Spleen (tissue), 11 donors: ENCODE measurements at regions not wholly inside any gene's neighbourhood (a gene's known extent, or its start where the extent isn't known, plus 50 kb on each side); places are given as distances from the start of the nearest gene placed in this dataset.
"Not testable (repeated sequence)": the region's sequence is repeated elsewhere in the genome, so short reads cannot be mapped to it uniquely, and the experiment has no call there.

Source experiments
- DNase-seq: peaks from one replicate; pipeline ENCODE4 v3.0.0-alpha.2; 2020
- H3K27ac ChIP-seq, 8 donors: fragments of 200-600 bp; sonication (generic) in 7 of 8; 1 replicate in 4 of 8; 2 replicates in 4 of 8; pipeline versions ENCODE4 v1.5.0 to v1.8.0; 2016 to 2021; ENCODE audit warnings: inconsistent platforms in 4 of 8, mild to moderate bottlenecking in 4 of 8, moderate library complexity in 1 of 8
- H3K27me3 ChIP-seq, 7 donors: fragments of 200-600 bp; sonication (generic) in 6 of 7; replicated peaks in 1 of 7; 1 replicate in 4 of 7; 2 replicates in 3 of 7; pipeline versions ENCODE4 v1.5.0 to v1.8.0; 2016 to 2021; ENCODE audit warnings: inconsistent platforms in 3 of 7, mild to moderate bottlenecking in 1 of 7
- H3K36me3 ChIP-seq, 6 donors: fragments of 200-600 bp; sonication (generic) in 5 of 6; 1 replicate in 4 of 6; 2 replicates in 2 of 6; pipeline versions ENCODE4 v1.5.0 to v1.8.0; 2016 to 2021; ENCODE audit warnings: inconsistent platforms in 2 of 6
- H3K4me1 ChIP-seq, 6 donors: fragments of 200-600 bp; sonication (generic) in 5 of 6; 1 replicate in 3 of 6; 2 replicates in 3 of 6; pipeline versions ENCODE4 v1.5.0 to v1.8.0; 2016 to 2021; ENCODE audit warnings: inconsistent platforms in 3 of 6
- H3K4me3 ChIP-seq, 8 donors: fragments of 200-600 bp; sonication (generic) in 7 of 8; 1 replicate in 4 of 8; 2 replicates in 4 of 8; pipeline versions ENCODE4 v1.5.0 to v1.8.0; 2016 to 2021; ENCODE audit warnings: inconsistent platforms in 4 of 8, mild to moderate bottlenecking in 4 of 8, moderate library complexity in 2 of 8
- H3K9me3 ChIP-seq, 8 donors: fragments of 200-600 bp; sonication (generic) in 7 of 8; 1 replicate in 4 of 8; 2 replicates in 4 of 8; pipeline versions ENCODE4 v1.5.0 to v1.8.0; 2016 to 2021; ENCODE audit warnings: inconsistent platforms in 4 of 8
- CTCF ChIP-seq, 11 experiments: fragments of 200-600 bp in 7 of 11; fragments of 450-650 bp in 4 of 11; sonication (generic) in 4 of 11; IDR thresholded peaks in 8 of 11; conservative IDR thresholded peaks in 3 of 11; 1 replicate in 7 of 11; 2 replicates in 4 of 11; pipeline versions ENCODE4 v1.4.0 to v1.8.0; 2016 to 2021; ENCODE audit warnings: antibody characterized with exemption in 11 of 11, inconsistent platforms in 4 of 11, mild to moderate bottlenecking in 1 of 11
- POLR2A ChIP-seq, 3 donors: fragments of 450-650 bp; IDR thresholded peaks; one replicate each; pipeline ENCODE4 v1.5.1; 2017; ENCODE audit warnings: antibody characterized with exemption in 3 of 3, mild to moderate bottlenecking in 1 of 3
- POLR2AphosphoS5 ChIP-seq, 3 donors: sonication (generic); formaldehyde crosslinking; IDR thresholded peaks; one replicate each; pipeline ENCODE4 v1.5.1; 2017; ENCODE audit warnings: antibody characterized with exemption in 3 of 3
- WGBS, 5 donors: extraction: QIAGEN DNeasy Blood & Tissue Kit in 3 of 5; methylation state at CpG; one replicate each; pipeline versions ENCODE4 v1.1.5 to v1.1.7; 2013 to 2018; 5-methylcytosine and 5-hydroxymethylcytosine counted together
- intact Hi-C: fragments of 100-400 bp; cut with DNase I; formaldehyde crosslinking; loops from one replicate; pipeline ENCODE4 v1.15.0; 2023; ENCODE audit warnings: low total_unique reads
- donor health status: healthy with polysubstance abuse.
- donor health status: DM: no; HTN: no; CAD: no; lungs with moderate emphysema.
- donor health status: DM: no; HTN: no; CAD: no.
- donor health status: Bipolar disorder and iron deficiency.
- donor health status: healthy.
- donor health status: DM: no; HTN: no; CAD: no.
- donor health status: DM: yes; HTN: yes; CAD: no.

- TF ChIP-seq POLR2AphosphoS5 (IDR thresholded peaks at IDR 0.05) (no peak), CTCF (IDR thresholded peaks at IDR 0.05 in 8 of 11, conservative IDR thresholded peaks at IDR 0.05 in 3 of 11) (no peak), POLR2A (IDR thresholded peaks at IDR 0.05) (no peak)
- intact Hi-C loops: no loop called here
- Histone ChIP-seq H3K9me3 (no peaks in the 10 kb centered on the region), H3K4me3 (no peak overlapping the region), H3K36me3 (no peaks in the 10 kb centered on the region), H3K27me3 (no peaks in the 10 kb centered on the region), H3K4me1 (no peaks in the 10 kb centered on the region), H3K27ac (no peak overlapping the region)
- DNase-seq: no peak
- WGBS, 5 donors: 64 to 81% (median 72%) methylated on average over 5 of the region's 5 CpGs
These were observed 244.2 kb upstream of the ACVR2A start for GRCh38 chr2:147600646-147601045.

- no peak for DNase-seq
These were observed 244.6 kb upstream of the ACVR2A start for GRCh38 chr2:147600223-147600622.

GRCh38 chr2:147595200-147595599 lies 249.6 kb upstream of the ACVR2A start:
- H3K27me3 ChIP-seq: no peaks in the 10 kb centered on the region
- H3K9me3 ChIP-seq: peaks cover 0 to 16% (median 10%) of the 10 kb centered on the region in 8 donors
- no peak overlapping the region for H3K4me3 ChIP-seq
- no peak for DNase-seq
- no peaks in the 10 kb centered on the region for H3K4me1 ChIP-seq
- TF ChIP-seq POLR2A (IDR thresholded peaks at IDR 0.05) (no peak), CTCF (IDR thresholded peaks at IDR 0.05 in 8 of 11, conservative IDR thresholded peaks at IDR 0.05 in 3 of 11) (no peak), POLR2AphosphoS5 (IDR thresholded peaks at IDR 0.05) (no peak)
- no peaks in the 10 kb centered on the region for H3K36me3 ChIP-seq
- intact Hi-C loops: no loop called here
- 75 to 81% (median 80%) methylated on average over 4 of the region's 4 CpGs for WGBS, 5 donors
- no peak overlapping the region for H3K27ac ChIP-seq

More at GRCh38 chr2:147600223-147600622, 244.6 kb upstream of the ACVR2A start:
- WGBS, 5 donors: 77 to 89% (median 80%) methylated on average over 7 of the region's 7 CpGs
- Histone ChIP-seq H3K4me3 (no peak overlapping the region), H3K27ac (no peak overlapping the region), H3K36me3 (no peaks in the 10 kb centered on the region), H3K9me3 (no peaks in the 10 kb centered on the region), H3K4me1 (no peaks in the 10 kb centered on the region), H3K27me3 (no peaks in the 10 kb centered on the region)
- intact Hi-C loops: no loop called here
- TF ChIP-seq POLR2AphosphoS5 (IDR thresholded peaks at IDR 0.05) (no peak), CTCF (IDR thresholded peaks at IDR 0.05 in 8 of 11, conservative IDR thresholded peaks at IDR 0.05 in 3 of 11) (no peak), POLR2A (IDR thresholded peaks at IDR 0.05) (no peak)

GRCh38 chr2:147594038-147594437 lies 250.8 kb upstream of the ACVR2A start:
- DNase-seq: no peak
- Histone ChIP-seq H3K4me1 (no peaks in the 10 kb centered on the region), H3K36me3 (no peaks in the 10 kb centered on the region), H3K27me3 (no peaks in the 10 kb centered on the region), H3K4me3 (no peak overlapping the region), H3K9me3 (peaks cover 0 to 16% (median 10%) of the 10 kb centered on the region in 8 donors), H3K27ac (no peak overlapping the region)
- WGBS, 5 donors: 82 to 90% (median 85%) methylated on average over 3 of the region's 3 CpGs
- no peak for TF ChIP-seq POLR2AphosphoS5 (IDR thresholded peaks at IDR 0.05)
- no peak for TF ChIP-seq CTCF (IDR thresholded peaks at IDR 0.05 in 8 of 11, conservative IDR thresholded peaks at IDR 0.05 in 3 of 11)
- no peak for TF ChIP-seq POLR2A (IDR thresholded peaks at IDR 0.05)
- intact Hi-C loops: no loop called here

- H3K4me3 ChIP-seq, intact Hi-C loops, DNase-seq, H3K27ac ChIP-seq, H3K27me3 ChIP-seq, H3K36me3 ChIP-seq, H3K4me1 ChIP-seq: not testable (repeated sequence)
- peaks cover 0 to 16% (median 10%) of the 10 kb centered on the region in 8 donors for H3K9me3 ChIP-seq
- WGBS, 5 donors: 90 to 99% (median 92%) methylated on average over 2 of the region's 2 CpGs
These were observed 252.0 kb upstream of the ACVR2A start for GRCh38 chr2:147592784-147593183.
